ENCODE measurements at regions not wholly inside any gene's neighbourhood (a gene's known extent, or its start where the extent isn't known, plus 50 kb on each side); places are given as distances from the start of the nearest gene placed in this dataset.

DNA sequence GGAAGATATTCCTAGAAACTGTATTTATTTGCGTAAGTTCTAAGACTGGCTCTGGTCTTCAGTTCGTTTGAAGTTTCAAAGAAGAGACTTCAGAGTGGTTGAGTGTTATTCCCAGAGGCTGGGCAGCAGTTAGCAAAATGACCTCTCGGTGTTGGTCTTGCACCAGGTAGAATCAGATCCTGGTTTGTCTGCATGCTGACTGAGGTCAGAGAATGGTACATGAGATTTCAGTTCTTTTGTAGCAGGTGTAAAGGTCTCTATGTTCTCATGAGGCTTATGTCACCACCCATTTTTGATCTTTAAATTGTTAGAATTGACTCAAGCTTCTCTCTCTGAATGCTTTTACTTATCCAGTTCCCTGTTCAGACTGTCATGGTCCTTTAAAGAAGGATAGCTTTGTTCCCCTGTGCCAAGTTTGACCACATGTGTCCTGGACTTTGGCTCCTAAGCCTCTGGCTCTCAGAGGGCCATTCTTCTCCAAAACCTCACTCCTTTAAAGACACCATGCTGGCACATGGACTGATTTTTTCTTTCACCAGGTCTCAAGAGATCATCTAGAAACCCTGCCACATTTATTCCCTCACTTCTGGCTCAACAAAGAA is 355.8 kb upstream of the BOD1L1 start:
- FAIRE-seq, result no peak
- no peaks in the 10 kb centered on the region for H3K9me1 ChIP-seq (ENCODE audit: control insufficient read depth, extremely low read depth, insufficient read depth, low read length)
- H3K4me2 ChIP-seq (ENCODE audit: control insufficient read depth, extremely low read depth, insufficient read depth, low read depth, low read length), result no peak overlapping the region
- dilution Hi-C loops (cut with MboI; ENCODE audit: extremely low pct_ligation_motif_present, low sequenced_read_pairs), result no loop called here
- no peaks in the 10 kb centered on the region for H3K9me3 ChIP-seq (ENCODE audit: control insufficient read depth, low read depth, low read length)
- no peaks in the 10 kb centered on the region for H3K36me3 ChIP-seq (ENCODE audit: control insufficient read depth in 2 of 2, extremely low read depth in 1 of 2, insufficient read depth in 2 of 2, low read length in 2 of 2)
- H3K27ac ChIP-seq (ENCODE audit: control insufficient read depth, insufficient read depth, low read length), result no peak overlapping the region
- H2AFZ ChIP-seq (ENCODE audit: control insufficient read depth, low read length), result no peak overlapping the region
- no peak overlapping the region for H3K4me3 ChIP-seq (ENCODE audit: control insufficient read depth in 2 of 3, extremely low read depth in 1 of 3, insufficient read depth in 2 of 3, low read depth in 1 of 3, low read length in 3 of 3)
- H3K79me2 ChIP-seq (ENCODE audit: control insufficient read depth, insufficient read depth, low read length), result no peaks in the 10 kb centered on the region
- no peaks in the 10 kb centered on the region for H4K20me1 ChIP-seq (ENCODE audit: control insufficient read depth, extremely low read depth, insufficient read depth, low read length)
- H3K27me3 ChIP-seq (ENCODE audit: control insufficient read depth, extremely low read depth, insufficient read depth, low read length), result peaks cover 36% of the 10 kb centered on the region
- no peak for DNase-seq (ENCODE audit: low read depth, low spot score)
- H3K9ac ChIP-seq (ENCODE audit: control insufficient read depth, extremely low read depth, insufficient read depth, low read length), result no peak overlapping the region
- TF ChIP-seq CTCF (optimal IDR thresholded peaks at IDR 0.05 in 1 of 3, IDR thresholded peaks at IDR 0.05 in 1 of 3, conservative IDR thresholded peaks at IDR 0.05 in 1 of 3; ENCODE audit: extremely low read depth in 1 of 3, insufficient read depth in 2 of 3, low read length in 3 of 3) (no peak), EZH2 (IDR thresholded peaks at IDR 0.05; ENCODE audit: low read length) (no peak)
- H3K4me1 ChIP-seq (ENCODE audit: control insufficient read depth, extremely low read depth, insufficient read depth, low read length), result peaks cover 8% of the 10 kb centered on the region

- H3K27ac ChIP-seq (ENCODE audit: control insufficient read depth, insufficient read depth, low read length), result no peak overlapping the region
- no peaks in the 10 kb centered on the region for H3K36me3 ChIP-seq (ENCODE audit: control insufficient read depth in 2 of 2, extremely low read depth in 1 of 2, insufficient read depth in 2 of 2, low read length in 2 of 2)
- TF ChIP-seq CTCF (optimal IDR thresholded peaks at IDR 0.05 in 1 of 3, IDR thresholded peaks at IDR 0.05 in 1 of 3, conservative IDR thresholded peaks at IDR 0.05 in 1 of 3; ENCODE audit: extremely low read depth in 1 of 3, insufficient read depth in 2 of 3, low read length in 3 of 3) (no peak), EZH2 (IDR thresholded peaks at IDR 0.05; ENCODE audit: low read length) (no peak)
- no peaks in the 10 kb centered on the region for H3K79me2 ChIP-seq (ENCODE audit: control insufficient read depth, insufficient read depth, low read length)
- H3K4me2 ChIP-seq (ENCODE audit: control insufficient read depth, extremely low read depth, insufficient read depth, low read depth, low read length), result no peak overlapping the region
- DNase-seq (ENCODE audit: low read depth, low spot score) (no peak), FAIRE-seq (no peak)
- H3K9me1 ChIP-seq (ENCODE audit: control insufficient read depth, extremely low read depth, insufficient read depth, low read length), result no peaks in the 10 kb centered on the region
- H3K4me1 ChIP-seq (ENCODE audit: control insufficient read depth, extremely low read depth, insufficient read depth, low read length), result peaks cover 23% of the 10 kb centered on the region
- no peaks in the 10 kb centered on the region for H4K20me1 ChIP-seq (ENCODE audit: control insufficient read depth, extremely low read depth, insufficient read depth, low read length)
- H2AFZ ChIP-seq (ENCODE audit: control insufficient read depth, low read length), result no peak overlapping the region
- no peak overlapping the region for H3K9ac ChIP-seq (ENCODE audit: control insufficient read depth, extremely low read depth, insufficient read depth, low read length)
- dilution Hi-C loops (cut with MboI; ENCODE audit: extremely low pct_ligation_motif_present, low sequenced_read_pairs), result no loop called here
- H3K27me3 ChIP-seq (ENCODE audit: control insufficient read depth, extremely low read depth, insufficient read depth, low read length), result peaks cover 36% of the 10 kb centered on the region
- no peak overlapping the region for H3K4me3 ChIP-seq (ENCODE audit: control insufficient read depth in 2 of 3, extremely low read depth in 1 of 3, insufficient read depth in 2 of 3, low read depth in 1 of 3, low read length in 3 of 3)
- H3K9me3 ChIP-seq (ENCODE audit: control insufficient read depth, low read depth, low read length), result no peaks in the 10 kb centered on the region
Observed at GRCh38 chr4:13984991-13985800, 357.7 kb upstream of the BOD1L1 start.
